ENCODE measurements at regions not wholly inside any gene's neighbourhood (a gene's known extent, or its start where the extent isn't known, plus 50 kb on each side); places are given as distances from the start of the nearest gene placed in this dataset.

- peak in 2 of 4 experiments; percentile 1 to 8 for DNase-seq
These were observed 377.6 kb downstream of the DNAH5 start for GRCh38 chr5:13566871-13567339.

DNA sequence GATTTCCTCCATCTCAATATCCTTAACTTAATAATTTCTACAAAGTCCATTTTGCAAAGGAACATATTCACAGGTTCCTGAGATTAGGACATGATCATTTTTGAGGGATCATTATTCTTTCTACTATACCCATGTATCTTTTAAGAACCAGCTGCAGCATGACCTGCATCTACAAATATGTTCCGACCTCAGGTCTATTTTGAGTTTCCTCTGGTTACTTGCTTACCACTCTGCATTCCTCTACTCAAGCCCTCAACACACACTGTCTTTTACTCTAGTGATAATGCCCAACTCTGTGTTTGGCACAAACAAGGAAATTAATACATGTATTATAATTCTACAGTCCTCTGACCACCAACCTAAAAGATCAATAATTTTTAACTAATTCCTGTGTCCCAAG, 386.1 kb downstream of the DNAH5 start:
- DNase-seq = no peak

- DNase-seq = peak in 1 of 4 experiments; percentile 2
These were observed 390.6 kb downstream of the DNAH5 start for GRCh38 chr5:13553896-13554295.

DNA sequence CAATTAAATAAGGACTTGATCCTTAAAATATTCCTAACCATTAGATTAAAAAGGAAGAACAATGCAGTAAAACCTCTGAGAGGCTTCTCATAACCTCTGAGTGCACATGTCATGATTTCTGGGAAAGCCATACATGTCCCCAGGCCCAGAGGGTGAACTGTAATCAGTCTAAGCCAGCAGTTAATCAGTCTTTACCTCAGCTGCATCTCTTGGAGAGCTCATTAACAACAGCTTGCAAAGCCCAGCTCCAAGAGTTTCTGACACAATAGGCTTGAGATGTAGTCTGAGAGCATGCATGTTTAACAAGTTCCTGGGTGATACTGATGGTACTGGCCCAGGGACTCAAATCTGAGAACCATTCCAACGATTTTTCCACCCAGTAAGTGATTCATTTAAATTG, 392.1 kb downstream of the DNAH5 start:
- DNase-seq = no peak

GRCh38 chr5:13551645-13552044, 392.8 kb downstream of the DNAH5 start:
- no peak for DNase-seq

DNA sequence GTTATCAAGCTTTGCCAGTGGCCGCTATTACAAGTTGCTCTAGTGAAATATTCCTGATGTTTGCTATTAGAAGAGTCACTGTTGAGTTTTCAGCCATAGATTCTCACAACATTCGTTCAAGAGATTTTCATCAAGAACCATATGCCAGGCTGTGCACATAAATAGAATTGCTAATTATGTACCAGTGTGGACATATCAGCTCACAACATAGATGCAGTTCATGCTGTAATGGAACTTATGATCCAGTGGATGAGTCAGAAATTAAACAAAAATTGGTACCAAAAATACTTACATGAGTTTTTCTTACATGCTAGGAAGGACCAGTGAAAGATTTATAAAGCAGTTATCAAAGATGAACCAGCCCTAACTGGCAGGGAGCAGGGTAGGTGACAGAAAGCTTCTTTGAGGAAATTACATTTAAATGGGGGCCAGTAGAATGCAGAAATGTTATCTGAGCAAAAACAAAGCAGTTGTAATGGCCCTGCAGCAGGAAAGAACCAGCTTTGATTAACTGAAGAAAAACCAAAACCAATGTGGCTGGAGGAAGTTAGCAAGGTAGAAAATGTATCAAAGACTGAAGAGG, 404.2 kb downstream of the DNAH5 start:
- no peak for DNase-seq

DNA sequence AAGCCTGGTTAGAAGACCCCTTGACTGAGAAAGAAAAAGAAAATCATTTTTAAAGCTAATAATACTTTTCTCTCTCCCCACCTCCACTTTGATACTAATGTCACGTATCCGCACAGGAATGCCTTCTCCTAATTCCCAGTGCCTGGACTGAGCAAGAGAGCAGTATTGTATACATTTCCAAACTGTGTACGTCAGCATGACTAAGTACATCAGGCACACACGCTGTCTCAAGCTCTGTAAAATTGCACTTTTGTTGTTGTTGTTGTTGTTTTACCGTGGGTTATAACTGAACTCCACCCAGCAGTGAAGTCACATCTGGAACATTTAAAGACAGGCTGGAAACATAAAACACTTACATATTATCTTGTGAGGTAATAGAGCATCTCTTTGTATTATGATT, 407.6 kb downstream of the DNAH5 start:
- no peak for DNase-seq

- DNase-seq = no peak
These were observed 410.7 kb downstream of the DNAH5 start for GRCh38 chr5:13533833-13534232.

- no peak for DNase-seq
These were observed 415.2 kb downstream of the DNAH5 start for GRCh38 chr5:13529300-13529699.

DNA sequence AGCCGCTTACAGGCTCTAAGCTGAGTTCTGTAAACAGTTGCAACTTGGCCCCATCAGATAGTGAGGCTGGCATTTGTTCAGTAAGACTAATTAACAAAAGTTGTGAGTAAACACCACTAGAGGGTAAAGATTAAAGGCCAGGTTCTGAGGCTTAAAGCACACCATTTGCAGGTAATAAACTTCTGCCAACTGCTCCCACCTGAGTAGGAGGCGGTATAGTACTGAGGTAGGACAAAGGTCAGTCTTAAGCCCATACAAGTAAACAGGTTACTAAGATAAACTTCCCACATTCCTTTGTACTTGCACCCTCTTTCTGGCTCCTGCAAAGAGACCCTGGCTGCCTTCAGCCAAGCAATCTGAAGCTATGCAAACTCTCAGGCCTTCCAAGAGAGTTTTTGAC, 419.6 kb downstream of the DNAH5 start:
- no peak for DNase-seq

GRCh38 chr5:13519131-13519530, 425.4 kb downstream of the DNAH5 start:
- DNase-seq = no peak

DNA sequence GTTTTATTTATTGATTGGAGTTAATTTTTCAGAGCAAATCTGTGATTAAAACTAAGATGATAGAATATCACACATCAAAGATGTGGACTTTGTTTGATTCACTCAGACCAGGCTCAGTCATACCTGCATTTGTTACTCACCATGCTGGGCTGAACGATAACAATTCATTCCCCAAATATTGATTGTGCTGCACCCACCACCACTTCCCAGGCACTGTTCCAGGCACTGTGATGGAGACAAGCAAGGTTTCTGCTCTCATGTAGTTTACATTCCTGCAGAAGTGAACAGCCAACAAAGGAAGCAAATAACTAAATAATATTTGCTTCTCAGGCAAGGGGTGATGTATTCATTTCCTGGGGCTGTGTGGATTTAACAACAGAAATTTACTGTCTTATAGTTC, 428.3 kb downstream of the DNAH5 start:
- DNase-seq = no peak

GRCh38 chr5:13511442-13511841, 433.0 kb downstream of the DNAH5 start:
- no peak for DNase-seq

- DNase-seq = no peak
These were observed 433.9 kb downstream of the DNAH5 start for GRCh38 chr5:13510616-13511015.

GRCh38 chr5:13508559-13508958, 435.9 kb downstream of the DNAH5 start:
- DNase-seq = no peak

DNA sequence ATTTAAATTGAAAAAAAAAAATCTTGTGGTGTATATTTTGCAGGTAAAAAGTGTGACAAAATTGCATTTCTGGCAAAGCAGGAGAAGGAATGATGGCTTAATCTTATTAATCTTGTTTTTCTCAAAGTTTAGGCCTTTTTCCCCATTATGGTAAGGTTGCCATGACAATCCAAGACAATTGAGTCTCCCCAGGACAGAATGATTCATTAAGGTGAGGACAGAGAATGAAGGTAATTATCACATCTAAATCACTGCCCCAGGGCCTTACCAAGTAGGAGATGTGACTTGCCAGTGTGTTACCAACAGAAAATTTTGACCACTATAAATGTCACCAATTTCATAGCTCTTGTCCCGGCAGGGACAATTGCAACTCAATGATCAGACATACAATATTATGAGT, 439.2 kb downstream of the DNAH5 start:
- no peak for DNase-seq

DNA sequence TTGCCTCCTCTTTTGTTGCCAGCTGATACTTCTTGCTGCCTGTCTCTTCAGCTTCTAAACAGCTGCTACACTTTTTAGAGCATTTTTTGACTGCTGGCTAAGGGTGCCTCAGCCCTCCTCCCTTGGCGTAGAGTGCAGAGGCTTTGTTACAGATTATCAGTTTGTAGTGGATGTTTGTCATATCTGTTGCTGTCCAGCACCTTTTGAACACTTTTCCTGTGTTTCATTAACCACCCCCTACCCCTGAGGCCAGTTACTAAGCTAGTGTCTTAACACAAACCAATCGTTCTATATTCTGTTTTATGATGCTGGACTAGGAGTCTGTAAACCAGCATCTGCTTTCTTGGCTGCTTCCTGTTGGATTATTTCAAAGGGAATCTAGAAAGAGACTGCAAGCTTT, 441.5 kb downstream of the DNAH5 start:
- no peak for DNase-seq

GRCh38 chr5:13501176-13501575, 443.3 kb downstream of the DNAH5 start:
- no peak for DNase-seq

GRCh38 chr5:13498279-13498678, 446.2 kb downstream of the DNAH5 start:
- DNase-seq = no peak

DNA sequence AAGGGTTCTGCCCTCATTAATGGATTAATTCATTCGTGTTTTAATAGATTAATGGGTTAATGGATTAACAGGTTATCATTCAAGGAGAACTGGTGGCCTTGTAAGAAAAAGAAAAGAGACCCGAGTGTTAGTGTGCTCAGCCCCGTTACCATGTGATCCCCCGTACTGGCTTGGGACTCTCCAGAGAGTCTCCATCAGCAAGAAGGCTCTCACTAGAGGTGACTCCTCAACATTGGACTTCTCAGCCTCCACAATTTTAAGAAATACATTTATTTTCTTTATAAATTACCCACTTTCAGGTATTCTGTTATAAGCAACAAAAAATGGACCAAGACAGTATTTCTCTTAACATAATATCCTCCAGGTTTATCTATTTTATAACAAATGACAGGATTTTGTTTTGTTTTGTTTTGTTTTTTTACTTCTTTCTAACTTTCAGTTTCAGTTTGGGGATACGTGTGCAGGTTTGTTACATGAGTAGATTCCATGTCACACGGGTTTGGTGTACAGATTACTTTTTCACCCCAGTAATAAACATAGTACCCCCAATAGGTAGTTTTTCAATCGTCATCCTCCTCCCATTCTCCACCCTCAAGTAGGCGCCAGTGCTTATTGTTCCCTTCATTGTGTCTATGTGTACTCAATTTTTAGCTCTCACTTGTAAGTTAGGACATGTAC, 456.1 kb downstream of the DNAH5 start:
- DNase-seq = no peak

DNA sequence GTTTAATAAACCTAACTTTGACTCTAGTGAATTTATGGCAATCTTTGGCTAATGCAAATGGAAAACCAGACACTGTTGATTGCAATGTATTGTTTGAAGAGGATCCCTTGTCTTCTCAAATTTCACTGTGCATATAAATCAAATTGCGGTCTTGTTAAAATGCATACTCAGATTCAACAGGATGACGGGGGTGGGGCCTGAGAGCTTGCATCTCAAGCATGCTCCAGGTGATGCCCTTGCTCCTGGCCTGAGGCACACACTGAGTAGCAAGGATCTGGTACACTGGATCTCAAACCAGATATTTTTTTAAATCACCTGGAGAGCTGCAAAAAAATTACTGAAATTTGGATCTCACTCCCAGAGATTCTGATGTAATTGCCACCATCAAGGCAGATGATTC, 463.7 kb downstream of the DNAH5 start:
- DNase-seq = no peak

DNA sequence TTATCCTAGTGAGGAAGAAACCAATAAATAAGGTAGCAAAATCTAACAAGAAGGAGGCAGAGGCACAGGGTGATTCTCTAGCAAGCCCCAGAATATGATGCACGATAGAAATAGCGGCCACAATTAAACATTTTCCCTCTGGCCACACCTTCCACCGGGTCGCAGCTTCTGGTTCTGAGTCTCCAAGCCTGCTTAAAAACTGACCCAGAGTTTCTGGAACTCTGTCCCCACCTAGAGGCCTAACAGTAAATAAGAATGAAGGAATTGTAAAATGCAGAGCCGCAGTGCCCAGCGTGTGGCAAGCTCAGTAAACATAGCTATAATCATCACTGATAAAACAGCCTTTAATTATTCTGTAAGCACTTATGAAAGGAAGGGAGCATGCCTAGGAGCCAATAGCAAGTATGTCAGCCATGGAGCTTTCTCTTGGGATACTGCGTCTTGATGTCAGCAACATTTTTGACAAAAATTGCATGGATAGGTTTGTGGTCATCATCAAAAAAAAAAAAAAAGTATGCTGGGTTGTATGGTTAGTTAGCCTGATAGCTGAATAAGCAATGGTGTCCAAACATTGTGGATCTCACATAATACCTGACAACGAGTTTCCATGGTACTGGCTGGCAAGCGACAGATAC, 465.5 kb downstream of the DNAH5 start:
- DNase-seq = peak; percentile 14 to 48 (median 36)

DNA sequence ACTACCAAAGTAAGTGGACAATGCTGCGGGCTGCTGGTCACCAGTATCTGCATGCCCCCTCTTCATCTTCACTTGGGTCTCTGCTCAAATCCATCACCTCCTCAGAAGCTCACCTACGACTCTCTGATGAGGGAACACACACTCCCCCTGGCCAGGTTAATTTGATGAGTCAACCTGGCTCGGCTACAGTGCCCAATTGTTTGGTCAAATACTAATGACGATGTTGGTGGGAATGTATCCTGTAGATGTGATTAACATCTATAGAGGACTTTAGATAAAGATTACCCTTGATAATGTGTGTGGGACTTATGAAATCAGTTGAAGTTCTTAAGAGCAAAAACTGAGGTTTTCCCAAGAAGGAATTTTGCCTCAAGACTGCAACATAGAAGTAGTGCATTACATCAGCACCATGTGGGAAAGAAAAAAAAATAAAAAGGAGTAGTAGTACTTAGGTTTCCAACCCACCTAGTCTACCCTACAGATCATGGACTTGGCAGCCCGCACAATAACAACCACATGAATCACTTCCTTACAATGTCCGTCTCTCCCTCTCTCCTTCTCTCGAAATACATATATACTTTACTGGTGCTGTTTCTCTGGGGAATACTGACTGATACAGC, 467.3 kb downstream of the DNAH5 start:
- DNase-seq = no peak

GRCh38 chr5:13472842-13473241, 471.6 kb downstream of the DNAH5 start:
- no peak for DNase-seq

Data from suppressor macrophage (primary cell).